NCI-H526 treated with DMSO at 0.1 percent for 48 hours (cell line): ENCODE measurements at regions not wholly inside any gene's neighbourhood (a gene's known extent, or its start where the extent isn't known, plus 50 kb on each side); places are given as distances from the start of the nearest gene placed in this dataset.

Source experiments
- DNase-seq: peaks from one replicate; lab custom pipeline; 2025; lab: John Stamatoyannopoulos, UW

DNA sequence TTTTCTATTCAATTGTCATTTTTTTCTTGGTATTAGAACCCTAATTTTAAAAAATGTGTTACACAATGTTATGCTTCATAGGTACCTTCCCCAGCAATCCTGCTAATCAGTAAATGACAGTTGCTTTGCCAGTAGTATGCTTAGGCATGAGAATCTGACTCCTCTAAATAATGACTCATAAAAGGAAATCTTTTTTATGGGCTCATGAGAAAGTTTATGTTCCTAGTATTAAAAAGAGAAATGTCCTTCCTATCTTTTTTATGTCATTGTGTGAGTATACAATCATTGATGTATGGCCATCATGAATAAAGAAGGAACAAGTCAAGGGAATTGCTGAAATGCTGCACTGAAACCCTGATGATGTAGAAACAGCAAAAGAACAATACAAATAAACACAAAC, 1237.7 kb upstream of the PCDH20 start:
- DNase-seq: no peak

DNA sequence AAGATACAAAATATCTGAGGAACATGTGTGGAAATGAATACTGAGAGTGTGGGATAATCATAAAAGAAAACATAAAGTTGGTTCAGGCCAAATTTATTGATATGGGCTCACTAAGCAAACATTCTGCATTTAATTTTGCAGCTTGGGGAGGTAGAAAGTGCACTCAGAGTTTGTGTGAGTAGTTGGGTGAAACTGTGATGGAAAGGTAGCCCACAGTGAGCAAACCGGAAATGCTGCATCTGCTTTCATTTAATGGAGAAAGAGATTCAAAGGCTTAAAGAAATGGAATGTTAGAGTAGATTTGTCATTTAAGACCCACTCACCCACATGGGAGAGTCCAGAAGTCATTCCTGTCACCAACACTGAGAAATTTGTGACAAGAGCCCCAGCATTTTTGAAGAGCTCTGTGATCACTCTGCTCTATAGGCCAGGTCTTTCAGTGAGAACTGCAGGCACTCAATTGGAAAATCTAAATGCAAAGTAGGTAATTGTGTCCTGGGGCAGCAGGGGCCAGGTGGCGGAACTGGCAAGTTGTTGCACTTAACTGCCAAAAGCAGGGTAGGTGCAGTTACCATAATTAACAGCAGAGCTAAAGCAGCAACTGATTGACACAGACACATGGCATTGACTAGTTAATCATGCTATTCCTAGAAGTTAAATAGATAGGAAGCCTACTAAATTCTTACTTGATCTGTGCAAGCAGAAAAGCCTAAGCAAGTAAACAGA, 1228.3 kb upstream of the PCDH20 start:
- DNase-seq: peak; percentile 91

DNA sequence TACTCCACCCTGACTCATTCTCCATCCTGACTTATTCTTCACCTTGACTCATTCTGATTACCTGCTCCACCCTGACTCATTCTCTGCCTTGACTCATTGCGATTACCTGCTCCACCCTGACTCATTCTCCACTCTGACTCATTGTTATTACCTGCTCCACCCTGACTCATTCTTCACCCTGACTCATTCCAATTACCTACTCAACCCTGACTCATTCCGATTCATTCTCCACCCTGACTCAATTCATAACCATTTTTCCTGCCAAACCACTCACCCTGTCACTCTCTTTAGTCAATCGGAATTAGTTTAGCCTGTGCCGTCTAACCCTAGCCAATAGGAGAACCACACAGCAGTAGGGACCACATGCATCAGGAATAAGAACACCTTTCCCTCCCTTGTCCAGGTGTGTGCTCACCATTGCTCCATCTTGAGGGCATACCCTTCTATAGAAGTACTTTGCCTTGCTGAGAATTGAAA, 1227.4 kb upstream of the PCDH20 start:
- DNase-seq: no peak

- DNase-seq: no peak
Measured at GRCh38 chr13:62635161-62635560, 1219.5 kb upstream of the PCDH20 start.

DNA sequence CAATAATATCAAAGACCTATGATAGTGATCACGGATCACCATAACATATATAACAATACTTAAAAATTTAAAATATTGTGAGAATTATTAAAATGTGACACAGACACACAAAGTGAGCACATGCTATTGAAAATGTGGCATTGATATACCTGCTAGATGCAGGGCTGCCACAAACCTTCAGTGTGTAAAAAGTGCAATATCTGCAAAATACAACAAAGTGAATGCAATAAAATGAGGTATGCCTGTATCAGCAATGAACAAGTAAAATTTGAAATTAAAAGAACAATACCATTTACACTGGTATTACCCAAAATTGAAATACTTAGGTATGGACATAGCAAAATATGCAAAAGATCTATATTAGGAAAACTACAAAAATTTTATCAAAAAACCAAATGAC, 1217.8 kb upstream of the PCDH20 start:
- DNase-seq: no peak

DNA sequence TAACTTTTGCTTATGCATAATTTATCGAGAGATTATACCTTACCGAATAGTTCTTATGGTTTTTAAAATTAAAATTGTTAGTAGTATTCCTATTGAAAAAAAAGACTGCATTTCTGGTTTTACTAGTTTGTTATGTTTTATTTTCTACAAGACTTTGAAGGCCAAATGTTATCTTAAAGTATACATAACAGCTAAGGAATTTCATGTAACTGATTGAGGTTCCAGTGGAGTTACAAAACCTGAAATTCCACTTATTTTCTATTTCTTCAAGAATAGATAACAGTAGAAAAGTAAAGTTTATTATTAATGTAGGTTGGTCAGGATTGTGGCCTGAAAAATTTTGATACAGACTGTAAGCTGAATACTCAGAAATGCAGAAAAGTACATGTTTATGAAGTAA, 1216.0 kb upstream of the PCDH20 start:
- no peak for DNase-seq

DNA sequence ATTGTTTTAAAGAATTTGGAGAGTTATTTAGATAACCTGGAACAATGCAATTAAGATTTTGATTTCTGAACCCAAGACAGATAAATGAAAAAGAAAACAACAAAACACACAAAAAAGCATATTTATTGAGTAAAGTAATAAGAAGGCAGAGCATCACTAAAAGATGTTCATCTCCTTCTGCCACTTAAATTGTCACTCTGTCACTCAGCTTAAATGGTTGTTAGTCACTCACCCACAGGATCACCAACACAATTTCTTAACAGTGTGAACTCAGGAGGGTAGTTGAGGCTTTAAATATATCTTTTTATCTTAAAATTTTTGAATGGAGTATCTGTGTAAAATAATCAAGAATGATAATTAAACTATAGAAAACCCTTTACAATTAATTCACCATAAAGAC, 1215.5 kb upstream of the PCDH20 start:
- DNase-seq: no peak

GRCh38 chr13:62629618-62630017, 1214.0 kb upstream of the PCDH20 start:
- no peak for DNase-seq

DNA sequence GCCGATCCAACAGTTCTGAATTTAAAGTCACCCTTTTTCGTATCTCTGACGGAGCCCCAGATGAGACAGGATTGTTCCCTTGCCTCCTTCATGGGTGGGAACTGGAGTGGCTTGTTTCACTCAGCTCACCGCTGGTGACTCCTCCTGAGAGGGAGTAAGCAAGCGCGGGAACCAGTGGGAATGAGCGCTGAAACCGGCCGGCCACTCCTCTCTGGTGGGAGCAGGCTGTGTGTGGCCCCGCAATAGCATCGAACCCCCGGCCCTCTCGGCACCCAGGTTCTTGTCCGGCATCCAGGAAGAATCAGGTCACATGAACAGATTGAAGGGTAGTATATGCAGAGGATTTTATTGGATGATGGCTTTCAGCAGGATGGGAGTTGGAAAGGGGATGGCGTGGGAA, 1211.6 kb upstream of the PCDH20 start:
- DNase-seq: no peak

- DNase-seq: no peak
Measured at GRCh38 chr13:62626771-62627170, 1211.1 kb upstream of the PCDH20 start.

- DNase-seq: no peak
Measured at GRCh38 chr13:62625214-62625881, 1209.7 kb upstream of the PCDH20 start.

- no peak for DNase-seq
Measured at GRCh38 chr13:62613819-62614218, 1198.2 kb upstream of the PCDH20 start.

DNA sequence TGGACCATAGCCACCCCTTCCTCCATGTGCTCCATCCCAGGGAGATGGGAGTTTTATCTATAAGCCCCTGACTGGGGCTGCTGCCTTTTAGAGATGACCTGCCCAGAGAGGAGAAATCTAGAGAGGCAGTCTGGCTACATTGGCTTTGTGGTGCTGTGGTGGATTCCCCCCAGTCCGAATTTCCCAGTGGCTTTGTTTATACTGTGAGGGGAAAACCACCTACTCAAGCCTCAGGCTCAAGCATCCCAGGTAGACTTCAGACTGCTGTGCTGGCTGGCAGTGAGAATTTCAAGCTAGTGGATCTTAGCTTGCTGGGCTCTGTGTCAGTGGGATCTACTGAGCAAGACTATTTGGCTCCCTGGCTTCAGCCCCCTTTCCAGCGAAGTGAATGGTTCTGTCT, 1195.7 kb upstream of the PCDH20 start:
- no peak for DNase-seq

- no peak for DNase-seq
Measured at GRCh38 chr13:62598708-62599107, 1183.1 kb upstream of the PCDH20 start.

- DNase-seq: no peak
Measured at GRCh38 chr13:62595976-62596375, 1180.3 kb upstream of the PCDH20 start.

DNA sequence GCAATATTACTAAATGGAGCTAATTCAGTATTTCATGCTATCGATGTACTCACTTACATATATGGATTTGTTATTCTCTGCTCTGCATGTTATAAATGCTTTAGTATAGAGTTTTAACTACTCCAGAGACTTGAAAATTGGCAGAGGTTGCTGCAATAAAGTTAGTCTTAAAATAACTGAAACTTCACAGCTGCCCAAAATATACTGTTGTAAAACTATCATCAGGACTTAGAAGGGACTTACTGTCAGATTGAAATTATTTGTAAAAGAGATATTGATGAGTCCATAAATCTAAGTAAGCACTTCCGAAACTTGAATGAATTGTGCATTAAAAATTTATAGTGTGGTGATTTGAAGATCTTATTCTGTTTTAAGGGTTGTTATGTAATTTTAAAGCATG, 1178.2 kb upstream of the PCDH20 start:
- DNase-seq: no peak

GRCh38 chr13:62583466-62583865, 1167.8 kb upstream of the PCDH20 start:
- no peak for DNase-seq

DNA sequence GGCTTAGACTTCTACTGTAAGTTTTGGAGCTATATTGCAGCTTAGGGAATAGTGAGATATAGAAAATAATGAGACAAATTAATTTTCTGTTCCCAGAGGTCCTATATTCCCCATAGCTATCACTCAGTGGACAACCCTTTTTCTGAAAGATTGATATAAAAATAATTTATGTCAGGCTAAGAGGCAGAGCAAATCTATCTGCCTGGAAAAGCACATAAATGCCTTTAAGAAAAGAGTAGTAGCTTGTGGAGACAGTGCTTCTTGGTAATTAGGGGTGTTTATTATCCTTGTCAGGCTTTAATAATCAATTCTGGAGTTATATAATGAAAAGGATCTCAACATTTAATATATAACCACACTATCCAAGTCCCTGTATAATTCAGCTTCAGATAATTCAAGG, 1162.8 kb upstream of the PCDH20 start:
- no peak for DNase-seq

GRCh38 chr13:62564770-62565169, 1149.1 kb upstream of the PCDH20 start:
- DNase-seq: no peak

GRCh38 chr13:62563251-62563650, 1147.6 kb upstream of the PCDH20 start:
- DNase-seq: no peak

DNA sequence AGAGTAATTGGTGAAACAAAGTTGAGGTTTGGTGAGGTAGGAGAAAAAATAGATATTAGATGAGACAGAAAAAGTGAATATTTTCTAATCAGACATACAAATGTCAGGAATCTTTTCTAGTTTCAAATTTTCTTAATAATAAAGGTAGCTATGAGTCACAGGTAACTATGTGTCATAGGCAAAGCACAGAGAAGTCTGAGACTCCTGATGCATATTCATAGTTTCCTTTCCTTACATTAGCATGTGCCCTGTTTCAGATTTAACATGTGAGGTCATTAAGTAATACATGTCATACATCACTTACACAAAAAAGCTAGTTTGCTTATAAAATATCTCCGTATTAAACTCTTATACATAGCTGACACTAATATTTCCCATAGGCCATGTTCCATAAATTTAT, 1141.3 kb upstream of the PCDH20 start:
- DNase-seq: no peak

- no peak for DNase-seq
Measured at GRCh38 chr13:62551588-62551987, 1135.9 kb upstream of the PCDH20 start.

- no peak for DNase-seq
Measured at GRCh38 chr13:62544928-62545327, 1129.3 kb upstream of the PCDH20 start.

GRCh38 chr13:62537593-62537992, 1121.9 kb upstream of the PCDH20 start:
- DNase-seq: no peak
